GM23248 (cell line): ENCODE measurements at regions not wholly inside any gene's neighbourhood (a gene's known extent, or its start where the extent isn't known, plus 50 kb on each side); places are given as distances from the start of the nearest gene placed in this dataset.

Experiments
- EZH2 ChIP-seq: fragments of 200-600 bp; sonication (generic); IDR thresholded peaks from 2 replicates; pipeline ENCODE4 v1.6.1; 2018; ENCODE audit warnings: antibody characterized with exemption, mild to moderate bottlenecking; ENCODE audit not compliant: insufficient read depth, poor library complexity, severe bottlenecking
- EZH2phosphoT487 ChIP-seq: fragments of 200-600 bp; sonication (generic); IDR thresholded peaks from 2 replicates; pipeline ENCODE4 v1.6.1; 2018; ENCODE audit warnings: antibody characterized with exemption, moderate library complexity, mild to moderate bottlenecking, low read depth; ENCODE audit not compliant: insufficient read depth

DNA sequence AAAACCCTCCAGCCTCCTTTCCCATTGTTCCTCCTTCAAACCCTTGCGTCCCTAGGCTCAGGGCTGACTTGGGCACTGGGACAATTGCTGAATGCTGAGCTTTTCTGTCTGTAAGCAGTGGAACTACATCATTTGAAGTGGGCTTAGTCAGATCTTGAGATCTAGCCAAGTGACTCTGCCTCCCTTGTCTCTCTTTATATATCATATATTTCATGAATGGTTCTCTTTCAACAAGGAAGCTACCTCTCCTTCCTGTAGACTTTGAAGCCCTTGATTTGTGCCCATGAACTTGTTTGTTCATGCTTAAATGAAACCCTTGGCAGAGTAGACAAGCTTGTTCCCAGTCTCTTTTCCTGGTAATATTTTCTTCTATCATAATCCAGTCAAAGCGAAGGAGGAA lies 60.0 kb upstream of the KIF13A start:
- TF ChIP-seq EZH2 = no peak
- TF ChIP-seq EZH2phosphoT487 = no peak
